Glutamatergic neuron (in vitro differentiated cells): ENCODE measurements at regions not wholly inside any gene's neighbourhood (a gene's known extent, or its start where the extent isn't known, plus 50 kb on each side); places are given as distances from the start of the nearest gene placed in this dataset.

Source experiments
- DNase-seq: peaks from one replicate; pipeline ENCODE4 v3.0.0; 2022
- H3K27ac Mint-ChIP-seq: one replicate; pipeline ENCODE4 v1.8.0; 2020; ENCODE audit warnings: mild to moderate bottlenecking, mixed read lengths, inconsistent platforms; ENCODE audit not compliant: unreplicated experiment
- H3K27me3 Mint-ChIP-seq: one replicate; pipeline ENCODE4 v1.8.0; 2020; ENCODE audit warnings: mild to moderate bottlenecking, moderate library complexity, mixed read lengths, inconsistent platforms; ENCODE audit not compliant: unreplicated experiment
- H3K36me3 Mint-ChIP-seq: one replicate; pipeline ENCODE4 v1.8.0; 2020; ENCODE audit warnings: mild to moderate bottlenecking, mixed read lengths, inconsistent platforms; ENCODE audit not compliant: unreplicated experiment
- H3K4me1 Mint-ChIP-seq: one replicate; pipeline ENCODE4 v1.8.0; 2020; ENCODE audit warnings: mild to moderate bottlenecking, low read depth, mixed read lengths, inconsistent platforms; ENCODE audit not compliant: unreplicated experiment
- H3K4me3 Mint-ChIP-seq: one replicate; pipeline ENCODE4 v1.8.0; 2020; ENCODE audit warnings: mild to moderate bottlenecking, mixed read lengths, inconsistent platforms; ENCODE audit not compliant: unreplicated experiment
- H3K9me3 Mint-ChIP-seq: one replicate; pipeline ENCODE4 v1.8.0; 2020; ENCODE audit warnings: mild to moderate bottlenecking, moderate library complexity, mixed read lengths, inconsistent platforms; ENCODE audit not compliant: unreplicated experiment
- CTCF ChIP-seq: fragments of 200-600 bp; sonication (generic); IDR thresholded peaks from one replicate; pipeline ENCODE4 v1.5.0; 2021; ENCODE audit not compliant: partially characterized antibody, unreplicated experiment

GRCh38 chr18:59068276-59069071 is 71.2 kb upstream of the SEC11C start:
- DNase-seq, result no peak
- no peaks in the 10 kb centered on the region for H3K36me3 Mint-ChIP-seq
- peaks cover under 1% of the 10 kb centered on the region for H3K4me1 Mint-ChIP-seq
- H3K27ac Mint-ChIP-seq, result no peak overlapping the region
- H3K9me3 Mint-ChIP-seq, result no peaks in the 10 kb centered on the region
- TF ChIP-seq CTCF, result no peak
- no peaks in the 10 kb centered on the region for H3K27me3 Mint-ChIP-seq
- H3K4me3 Mint-ChIP-seq, result no peak overlapping the region

GRCh38 chr18:59070181-59070912 is 69.3 kb upstream of the SEC11C start:
- H3K9me3 Mint-ChIP-seq, result no peaks in the 10 kb centered on the region
- peak; percentile 92 for TF ChIP-seq CTCF
- no peak overlapping the region for H3K27ac Mint-ChIP-seq
- no peak overlapping the region for H3K4me3 Mint-ChIP-seq
- no peaks in the 10 kb centered on the region for H3K27me3 Mint-ChIP-seq
- DNase-seq, result peak; percentile 96
- no peaks in the 10 kb centered on the region for H3K36me3 Mint-ChIP-seq
- H3K4me1 Mint-ChIP-seq, result no peaks in the 10 kb centered on the region

- H3K4me1 Mint-ChIP-seq, result no peaks in the 10 kb centered on the region
- H3K27ac Mint-ChIP-seq, result no peak overlapping the region
- H3K9me3 Mint-ChIP-seq, result no peaks in the 10 kb centered on the region
- TF ChIP-seq CTCF, result no peak
- no peaks in the 10 kb centered on the region for H3K36me3 Mint-ChIP-seq
- no peak for DNase-seq
- no peaks in the 10 kb centered on the region for H3K27me3 Mint-ChIP-seq
- no peak overlapping the region for H3K4me3 Mint-ChIP-seq
Measured at GRCh38 chr18:59072727-59073421, 66.8 kb upstream of the SEC11C start.

GRCh38 chr18:59075923-59076322 is 63.8 kb upstream of the SEC11C start:
- Mint-ChIP-seq H3K36me3 (no peaks in the 10 kb centered on the region), H3K27ac (no peak overlapping the region), H3K9me3 (peaks cover 1% of the 10 kb centered on the region), H3K4me1 (no peaks in the 10 kb centered on the region), H3K27me3 (no peaks in the 10 kb centered on the region), H3K4me3 (no peak overlapping the region)
- TF ChIP-seq CTCF, result no peak
- no peak for DNase-seq
